ENCODE measurements at regions not wholly inside any gene's neighbourhood (a gene's known extent, or its start where the extent isn't known, plus 50 kb on each side); places are given as distances from the start of the nearest gene placed in this dataset.

GRCh38 chr16:64406770-64407181, 715.1 kb downstream of the CDH11 start:
- Histone ChIP-seq H3K27ac (ENCODE audit: low read length) (no peak overlapping the region), H3K27me3 (ENCODE audit: control insufficient read depth, insufficient read depth, low read length) (no peaks in the 10 kb centered on the region), H3K4me1 (ENCODE audit: control insufficient read depth, insufficient read depth, low read length) (no peaks in the 10 kb centered on the region), H3K36me3 (ENCODE audit: control insufficient read depth, insufficient read depth, low read length) (no peaks in the 10 kb centered on the region), H3K9me3 (ENCODE audit: control insufficient read depth, insufficient read depth, low read length) (no peaks in the 10 kb centered on the region), H3K4me3 (ENCODE audit: low read length) (no peak overlapping the region)
- DNase-seq (ENCODE audit: low read depth, low spot score) = no peak
- no CpG with 5 or more reads among the region's 4 CpGs for WGBS (ENCODE audit: insufficient coverage, insufficient read length)

- Histone ChIP-seq H3K4me3 (ENCODE audit: low read length) (no peak overlapping the region), H3K27ac (ENCODE audit: low read length) (no peak overlapping the region), H3K36me3 (ENCODE audit: control insufficient read depth, insufficient read depth, low read length) (no peaks in the 10 kb centered on the region), H3K27me3 (ENCODE audit: control insufficient read depth, insufficient read depth, low read length) (no peaks in the 10 kb centered on the region), H3K9me3 (ENCODE audit: control insufficient read depth, insufficient read depth, low read length) (no peaks in the 10 kb centered on the region), H3K4me1 (ENCODE audit: control insufficient read depth, insufficient read depth, low read length) (no peaks in the 10 kb centered on the region)
- no peak for DNase-seq (ENCODE audit: low read depth, low spot score)
- no CpG with 5 or more reads among the region's 1 CpG for WGBS (ENCODE audit: insufficient coverage, insufficient read length)
Observed at GRCh38 chr16:64403352-64403751, 718.5 kb downstream of the CDH11 start.

GRCh38 chr16:64398793-64399192, 723.1 kb downstream of the CDH11 start:
- H3K27ac ChIP-seq (ENCODE audit: low read length) = no peak overlapping the region
- no peaks in the 10 kb centered on the region for H3K36me3 ChIP-seq (ENCODE audit: control insufficient read depth, insufficient read depth, low read length)
- no CpG with 5 or more reads among the region's 5 CpGs for WGBS (ENCODE audit: insufficient coverage, insufficient read length)
- H3K27me3 ChIP-seq (ENCODE audit: control insufficient read depth, insufficient read depth, low read length) = no peaks in the 10 kb centered on the region
- H3K9me3 ChIP-seq (ENCODE audit: control insufficient read depth, insufficient read depth, low read length) = no peaks in the 10 kb centered on the region
- no peak for DNase-seq (ENCODE audit: low read depth, low spot score)
- no peak overlapping the region for H3K4me3 ChIP-seq (ENCODE audit: low read length)
- H3K4me1 ChIP-seq (ENCODE audit: control insufficient read depth, insufficient read depth, low read length) = no peaks in the 10 kb centered on the region

- Histone ChIP-seq H3K4me1 (ENCODE audit: control insufficient read depth, insufficient read depth, low read length) (no peaks in the 10 kb centered on the region), H3K36me3 (ENCODE audit: control insufficient read depth, insufficient read depth, low read length) (no peaks in the 10 kb centered on the region), H3K27ac (ENCODE audit: low read length) (no peak overlapping the region), H3K27me3 (ENCODE audit: control insufficient read depth, insufficient read depth, low read length) (no peaks in the 10 kb centered on the region), H3K9me3 (ENCODE audit: control insufficient read depth, insufficient read depth, low read length) (no peaks in the 10 kb centered on the region), H3K4me3 (ENCODE audit: low read length) (no peak overlapping the region)
- DNase-seq (ENCODE audit: low read depth, low spot score) = no peak
- no CpG with 5 or more reads among the region's 3 CpGs for WGBS (ENCODE audit: insufficient coverage, insufficient read length)
Observed at GRCh38 chr16:64397945-64398508, 723.8 kb downstream of the CDH11 start.

- DNase-seq (ENCODE audit: low read depth, low spot score) = no peak
- H3K4me3 ChIP-seq (ENCODE audit: low read length) = no peak overlapping the region
- H3K27me3 ChIP-seq (ENCODE audit: control insufficient read depth, insufficient read depth, low read length) = no peaks in the 10 kb centered on the region
- H3K36me3 ChIP-seq (ENCODE audit: control insufficient read depth, insufficient read depth, low read length) = no peaks in the 10 kb centered on the region
- no peaks in the 10 kb centered on the region for H3K4me1 ChIP-seq (ENCODE audit: control insufficient read depth, insufficient read depth, low read length)
- no peak overlapping the region for H3K27ac ChIP-seq (ENCODE audit: low read length)
- H3K9me3 ChIP-seq (ENCODE audit: control insufficient read depth, insufficient read depth, low read length) = no peaks in the 10 kb centered on the region
- no CpG with 5 or more reads among the region's 3 CpGs for WGBS (ENCODE audit: insufficient coverage, insufficient read length)
Observed at GRCh38 chr16:64397042-64397441, 724.8 kb downstream of the CDH11 start.

GRCh38 chr16:64394061-64394460, 727.8 kb downstream of the CDH11 start:
- Histone ChIP-seq H3K36me3 (ENCODE audit: control insufficient read depth, insufficient read depth, low read length) (no peaks in the 10 kb centered on the region), H3K9me3 (ENCODE audit: control insufficient read depth, insufficient read depth, low read length) (no peaks in the 10 kb centered on the region), H3K27me3 (ENCODE audit: control insufficient read depth, insufficient read depth, low read length) (no peaks in the 10 kb centered on the region), H3K4me3 (ENCODE audit: low read length) (no peak overlapping the region), H3K4me1 (ENCODE audit: control insufficient read depth, insufficient read depth, low read length) (no peaks in the 10 kb centered on the region), H3K27ac (ENCODE audit: low read length) (no peak overlapping the region)
- DNase-seq (ENCODE audit: low read depth, low spot score) = no peak
- no CpG with 5 or more reads among the region's 1 CpG for WGBS (ENCODE audit: insufficient coverage, insufficient read length)

- Histone ChIP-seq H3K27me3 (ENCODE audit: control insufficient read depth, insufficient read depth, low read length) (no peaks in the 10 kb centered on the region), H3K4me1 (ENCODE audit: control insufficient read depth, insufficient read depth, low read length) (no peaks in the 10 kb centered on the region), H3K36me3 (ENCODE audit: control insufficient read depth, insufficient read depth, low read length) (no peaks in the 10 kb centered on the region), H3K27ac (ENCODE audit: low read length) (no peak overlapping the region), H3K9me3 (ENCODE audit: control insufficient read depth, insufficient read depth, low read length) (no peaks in the 10 kb centered on the region), H3K4me3 (ENCODE audit: low read length) (no peak overlapping the region)
- no peak for DNase-seq (ENCODE audit: low read depth, low spot score)
- no CpG with 5 or more reads among the region's 1 CpG for WGBS (ENCODE audit: insufficient coverage, insufficient read length)
Observed at GRCh38 chr16:64392456-64392855, 729.4 kb downstream of the CDH11 start.

GRCh38 chr16:64391063-64391600, 730.7 kb downstream of the CDH11 start:
- Histone ChIP-seq H3K4me3 (ENCODE audit: low read length) (no peak overlapping the region), H3K27ac (ENCODE audit: low read length) (no peak overlapping the region), H3K9me3 (ENCODE audit: control insufficient read depth, insufficient read depth, low read length) (no peaks in the 10 kb centered on the region), H3K4me1 (ENCODE audit: control insufficient read depth, insufficient read depth, low read length) (no peaks in the 10 kb centered on the region), H3K27me3 (ENCODE audit: control insufficient read depth, insufficient read depth, low read length) (no peaks in the 10 kb centered on the region), H3K36me3 (ENCODE audit: control insufficient read depth, insufficient read depth, low read length) (no peaks in the 10 kb centered on the region)
- DNase-seq (ENCODE audit: low read depth, low spot score) = no peak
- WGBS (ENCODE audit: insufficient coverage, insufficient read length) = no CpG with 5 or more reads among the region's 4 CpGs

- Histone ChIP-seq H3K36me3 (ENCODE audit: control insufficient read depth, insufficient read depth, low read length) (no peaks in the 10 kb centered on the region), H3K4me3 (ENCODE audit: low read length) (no peak overlapping the region), H3K9me3 (ENCODE audit: control insufficient read depth, insufficient read depth, low read length) (no peaks in the 10 kb centered on the region), H3K27ac (ENCODE audit: low read length) (no peak overlapping the region), H3K27me3 (ENCODE audit: control insufficient read depth, insufficient read depth, low read length) (no peaks in the 10 kb centered on the region), H3K4me1 (ENCODE audit: control insufficient read depth, insufficient read depth, low read length) (no peaks in the 10 kb centered on the region)
- DNase-seq (ENCODE audit: low read depth, low spot score) = no peak
- WGBS (ENCODE audit: insufficient coverage, insufficient read length) = no CpG with 5 or more reads among the region's 4 CpGs
Observed at GRCh38 chr16:64390102-64390501, 731.8 kb downstream of the CDH11 start.

- H3K4me1 ChIP-seq (ENCODE audit: control insufficient read depth, insufficient read depth, low read length) = no peaks in the 10 kb centered on the region
- H3K36me3 ChIP-seq (ENCODE audit: control insufficient read depth, insufficient read depth, low read length) = no peaks in the 10 kb centered on the region
- H3K9me3 ChIP-seq (ENCODE audit: control insufficient read depth, insufficient read depth, low read length) = no peaks in the 10 kb centered on the region
- H3K27me3 ChIP-seq (ENCODE audit: control insufficient read depth, insufficient read depth, low read length) = no peaks in the 10 kb centered on the region
- no CpG with 5 or more reads among the region's 4 CpGs for WGBS (ENCODE audit: insufficient coverage, insufficient read length)
- no peak for DNase-seq (ENCODE audit: low read depth, low spot score)
- H3K4me3 ChIP-seq (ENCODE audit: low read length) = no peak overlapping the region
- no peak overlapping the region for H3K27ac ChIP-seq (ENCODE audit: low read length)
Observed at GRCh38 chr16:64384636-64385035, 737.2 kb downstream of the CDH11 start.

GRCh38 chr16:64381979-64382378, 739.9 kb downstream of the CDH11 start:
- Histone ChIP-seq H3K4me1 (ENCODE audit: control insufficient read depth, insufficient read depth, low read length) (no peaks in the 10 kb centered on the region), H3K27me3 (ENCODE audit: control insufficient read depth, insufficient read depth, low read length) (no peaks in the 10 kb centered on the region), H3K4me3 (ENCODE audit: low read length) (no peak overlapping the region), H3K27ac (ENCODE audit: low read length) (no peak overlapping the region), H3K9me3 (ENCODE audit: control insufficient read depth, insufficient read depth, low read length) (no peaks in the 10 kb centered on the region), H3K36me3 (ENCODE audit: control insufficient read depth, insufficient read depth, low read length) (no peaks in the 10 kb centered on the region)
- no CpG with 5 or more reads among the region's 4 CpGs for whole genome bisulfite sequencing (ENCODE audit: insufficient coverage, insufficient read length)
- DNase-seq (ENCODE audit: low read depth, low spot score) = no peak
